IMR-90 (cell line): ENCODE measurements at regions not wholly inside any gene's neighbourhood (a gene's known extent, or its start where the extent isn't known, plus 50 kb on each side); places are given as distances from the start of the nearest gene placed in this dataset.

Source experiments
- BHLHE40 ChIP-seq: fragments of 150-350 bp; IDR thresholded peaks from 2 replicates; pipeline ENCODE4 v1.6.1; 2016; ENCODE audit warnings: mild to moderate bottlenecking, low read depth, low read length
- CEBPB ChIP-seq: IDR thresholded peaks from 2 replicates; pipeline ENCODE4 v1.6.1; 2012; ENCODE audit warnings: low read depth, low read length, improper control_type of control experiment
- CTCF ChIP-seq: conservative IDR thresholded peaks from 2 replicates; pipeline ENCODE4 v1.5.1; 2012; ENCODE audit warnings: mild to moderate bottlenecking, low read depth, low read length, improper control_type of control experiment
- ELK1 ChIP-seq: fragments of 150-350 bp; IDR thresholded peaks from 2 replicates; pipeline ENCODE4 v1.6.1; 2016; ENCODE audit warnings: low read depth, mild to moderate bottlenecking, low read length, moderate library complexity, borderline replicate concordance
- MXI1 ChIP-seq: IDR thresholded peaks from 2 replicates; pipeline ENCODE4 v1.6.1; 2012; ENCODE audit warnings: low read depth, mild to moderate bottlenecking, low read length, moderate library complexity, borderline replicate concordance
- NFE2L2 ChIP-seq: fragments of 150-350 bp; IDR thresholded peaks from 2 replicates; pipeline ENCODE4 v1.6.1; 2016; ENCODE audit warnings: low read depth, mild to moderate bottlenecking, low read length
- POLR2A ChIP-seq: IDR thresholded peaks from 2 replicates; pipeline ENCODE4 v1.6.1; 2012; ENCODE audit warnings: mild to moderate bottlenecking, low read depth, low read length
- RCOR1 ChIP-seq: IDR thresholded peaks from 2 replicates; pipeline ENCODE4 v1.6.1; 2012; ENCODE audit warnings: mild to moderate bottlenecking, low read length, improper control_type of control experiment; ENCODE audit not compliant: insufficient replicate concordance
- RFX5 ChIP-seq: IDR thresholded peaks from 2 replicates; pipeline ENCODE4 v1.8.0; 2012; ENCODE audit warnings: low read depth, mild to moderate bottlenecking, low read length, moderate library complexity
- SMC3 ChIP-seq: fragments of 150-350 bp; IDR thresholded peaks from 2 replicates; pipeline ENCODE4 v1.6.1; 2016; ENCODE audit warnings: low read depth, mild to moderate bottlenecking, antibody characterized with exemption, low read length, moderate library complexity
- USF2 ChIP-seq: fragments of 150-350 bp; IDR thresholded peaks from 2 replicates; pipeline ENCODE4 v1.6.1; 2017; ENCODE audit warnings: mild to moderate bottlenecking, antibody characterized with exemption, low read length, low read depth

GRCh38 chr16:26715969-26716368 lies 350.8 kb upstream of the C16orf82 start:
- TF ChIP-seq NFE2L2: no peak
- TF ChIP-seq CTCF: no peak
- TF ChIP-seq CEBPB: no peak
- TF ChIP-seq SMC3: no peak
- TF ChIP-seq MXI1: no peak
- no peak for TF ChIP-seq RFX5
- no peak for TF ChIP-seq POLR2A
- no peak for TF ChIP-seq BHLHE40
- no peak for TF ChIP-seq ELK1
- TF ChIP-seq USF2: no peak
- TF ChIP-seq RCOR1: no peak
